H9 (cell line): ENCODE measurements at regions not wholly inside any gene's neighbourhood (a gene's known extent, or its start where the extent isn't known, plus 50 kb on each side); places are given as distances from the start of the nearest gene placed in this dataset.

Experiments used
- DNase-seq: peaks from one replicate; pipeline ENCODE4 v3.0.0-alpha.2; 2017
- H2AFZ ChIP-seq: one replicate; pipeline ENCODE4 v1.6.1; 2013; ENCODE audit warnings: mild to moderate bottlenecking, low read length, control low read depth, moderate library complexity
- H2AK5ac ChIP-seq: 2 replicates; pipeline ENCODE4 v1.6.1; 2013; ENCODE audit warnings: low read length, control low read depth, mixed read lengths; ENCODE audit not compliant: insufficient read length
- H2BK120ac ChIP-seq: one replicate; pipeline ENCODE4 v1.6.1; 2013; ENCODE audit warnings: low read depth, mild to moderate bottlenecking, low read length, control low read depth, inconsistent platforms; ENCODE audit not compliant: poor library complexity, severe bottlenecking
- H2BK12ac ChIP-seq: 2 replicates; pipeline ENCODE4 v1.6.1; 2013; ENCODE audit warnings: low read length, control low read depth, mixed read lengths, low read depth; ENCODE audit not compliant: insufficient read length
- H2BK15ac ChIP-seq: 2 replicates; pipeline ENCODE4 v1.6.1; 2013; ENCODE audit warnings: low read depth, low read length, control low read depth
- H2BK20ac ChIP-seq: one replicate; pipeline ENCODE4 v1.6.1; 2013; ENCODE audit warnings: low read depth, mild to moderate bottlenecking, low read length, control low read depth, inconsistent platforms; ENCODE audit not compliant: poor library complexity, severe bottlenecking
- H2BK5ac ChIP-seq: 2 replicates; pipeline ENCODE4 v1.6.1; 2013; ENCODE audit warnings: low read length, control low read depth, mixed read lengths; ENCODE audit not compliant: insufficient read length
- H3K14ac ChIP-seq: 2 replicates; pipeline ENCODE4 v1.6.1; 2013; ENCODE audit warnings: low read length, control low read depth; ENCODE audit not compliant: insufficient read depth
- H3K18ac ChIP-seq: 2 replicates; pipeline ENCODE4 v1.6.1; 2013; ENCODE audit warnings: low read depth, mild to moderate bottlenecking, mixed read lengths, low read length, control low read depth; ENCODE audit not compliant: insufficient read length
- H3K23ac ChIP-seq: 2 replicates; pipeline ENCODE4 v1.6.1; 2013; ENCODE audit warnings: low read length, control low read depth, mixed read lengths, low read depth; ENCODE audit not compliant: insufficient read length
- H3K23me2 ChIP-seq: 2 replicates; pipeline ENCODE4 v1.6.1; 2013; ENCODE audit warnings: low read depth, mild to moderate bottlenecking, mixed read lengths, low read length, control low read depth; ENCODE audit not compliant: insufficient read length, poor library complexity, severe bottlenecking
- H3K27ac ChIP-seq: 2 replicates; pipeline ENCODE4 v1.5.1; 2013; ENCODE audit warnings: low read length, control low read depth, mixed read lengths, low read depth; ENCODE audit not compliant: insufficient read length
- H3K27me3 ChIP-seq: 2 replicates; pipeline ENCODE4 v1.6.1; 2013; ENCODE audit warnings: low read length, control low read depth, inconsistent platforms; ENCODE audit not compliant: insufficient read depth
- H3K4ac ChIP-seq: 2 replicates; pipeline ENCODE4 v1.6.1; 2013; ENCODE audit warnings: low read depth, mild to moderate bottlenecking, control low read depth, inconsistent platforms, low read length, moderate library complexity
- H3K4me1 ChIP-seq: 2 replicates; pipeline ENCODE4 v1.6.1; 2013; ENCODE audit warnings: low read length, control low read depth, inconsistent platforms; ENCODE audit not compliant: insufficient read depth
- H3K4me2 ChIP-seq: 2 replicates; pipeline ENCODE4 v1.6.1; 2013; ENCODE audit warnings: low read length, control low read depth, mixed read lengths; ENCODE audit not compliant: insufficient read length, insufficient read depth
- H3K56ac ChIP-seq: 2 replicates; pipeline ENCODE4 v1.6.1; 2013; ENCODE audit warnings: low read depth, mild to moderate bottlenecking, mixed read lengths, low read length, control low read depth; ENCODE audit not compliant: insufficient read length
- H3K79me1 ChIP-seq: 2 replicates; pipeline ENCODE4 v1.6.1; 2013; ENCODE audit warnings: low read depth, mild to moderate bottlenecking, moderate library complexity, low read length, control low read depth, inconsistent platforms; ENCODE audit not compliant: insufficient read depth, poor library complexity, severe bottlenecking
- H3K79me2 ChIP-seq: 2 replicates; pipeline ENCODE4 v1.6.1; 2013; ENCODE audit warnings: low read length, control low read depth, inconsistent platforms; ENCODE audit not compliant: insufficient read depth
- H3K9ac ChIP-seq: 2 replicates; pipeline ENCODE4 v1.6.1; 2013; ENCODE audit warnings: low read length, control low read depth, mixed read lengths; ENCODE audit not compliant: insufficient read length; ENCODE audit errors: extremely low read depth
- H3K9me3 ChIP-seq: one replicate; pipeline ENCODE4 v1.6.1; 2013; ENCODE audit warnings: low read depth, low read length, inconsistent platforms; ENCODE audit not compliant: control insufficient read depth
- H3T11ph ChIP-seq: one replicate; pipeline ENCODE4 v1.6.1; 2013; ENCODE audit warnings: mild to moderate bottlenecking, low read length, control low read depth, inconsistent platforms
- H4K20me1 ChIP-seq: one replicate; pipeline ENCODE4 v1.6.1; 2013; ENCODE audit not compliant: control insufficient read depth, insufficient read length, insufficient read depth
- H4K5ac ChIP-seq: 2 replicates; pipeline ENCODE4 v1.6.1; 2013; ENCODE audit warnings: low read depth, mild to moderate bottlenecking, mixed read lengths, low read length, control low read depth; ENCODE audit not compliant: insufficient read length
- H4K8ac ChIP-seq: replicated peaks from 2 replicates; pipeline ENCODE4 v1.6.1; 2013; ENCODE audit warnings: low read length, control low read depth, mixed read lengths, low read depth; ENCODE audit not compliant: insufficient read length
- H4K91ac ChIP-seq: 2 replicates; pipeline ENCODE4 v1.6.1; 2013; ENCODE audit warnings: low read depth, mild to moderate bottlenecking, moderate library complexity, mixed read lengths, low read length, control low read depth; ENCODE audit not compliant: insufficient read length
- H3K27ac Mint-ChIP-seq, 3 experiments: 2 replicates in 2 of 3; 3 replicates in 1 of 3; pipeline ENCODE4 v1.8.0; 2020 to 2021; ENCODE audit warnings: mixed read lengths in 3 of 3, mild to moderate bottlenecking in 1 of 3, moderate library complexity in 1 of 3
- H3K27me3 Mint-ChIP-seq: 2 replicates; pipeline ENCODE4 v1.8.0; 2021; ENCODE audit warnings: low read depth, mild to moderate bottlenecking, moderate library complexity, mixed read lengths
- H3K36me3 Mint-ChIP-seq, 3 experiments: 2 replicates in 2 of 3; 3 replicates in 1 of 3; pipeline ENCODE4 v1.8.0; 2020 to 2021; ENCODE audit warnings: low read depth in 3 of 3, mixed read lengths in 3 of 3; ENCODE audit not compliant: insufficient read depth in 1 of 3
- H3K4me1 Mint-ChIP-seq, 2 experiments: 2 replicates each; pipeline ENCODE4 v1.8.0; 2020; ENCODE audit warnings: mixed read lengths in 2 of 2
- H3K4me3 Mint-ChIP-seq, 2 experiments: 2 replicates in 1 of 2; 3 replicates in 1 of 2; pipeline ENCODE4 v1.8.0; 2020 to 2021; ENCODE audit warnings: mild to moderate bottlenecking in 2 of 2, mixed read lengths in 2 of 2, moderate library complexity in 1 of 2
- H3K9me3 Mint-ChIP-seq, 2 experiments: 2 replicates in 1 of 2; 3 replicates in 1 of 2; pipeline ENCODE4 v1.8.0; 2020; ENCODE audit warnings: mild to moderate bottlenecking in 2 of 2, mixed read lengths in 2 of 2, moderate library complexity in 1 of 2
- WGBS: extraction: QIAGEN DNeasy Blood & Tissue Kit; methylation state at CpG from one replicate; pipeline ENCODE4 v1.1.7; 2013; ENCODE audit warnings: missing lambda C conversion rate, low lambda C conversion rate, mixed read lengths; ENCODE audit not compliant: insufficient read length; ENCODE audit errors: extremely low coverage; 5-methylcytosine and 5-hydroxymethylcytosine counted together
- TF ChIP-seq, protein P1 (sequence below): fragments of 200-600 bp; sonication (generic); conservative IDR thresholded peaks from 3 replicates; pipeline ENCODE4 v1.8.0; 2021; ENCODE audit warnings: antibody characterized with exemption, mild to moderate bottlenecking

DNA sequence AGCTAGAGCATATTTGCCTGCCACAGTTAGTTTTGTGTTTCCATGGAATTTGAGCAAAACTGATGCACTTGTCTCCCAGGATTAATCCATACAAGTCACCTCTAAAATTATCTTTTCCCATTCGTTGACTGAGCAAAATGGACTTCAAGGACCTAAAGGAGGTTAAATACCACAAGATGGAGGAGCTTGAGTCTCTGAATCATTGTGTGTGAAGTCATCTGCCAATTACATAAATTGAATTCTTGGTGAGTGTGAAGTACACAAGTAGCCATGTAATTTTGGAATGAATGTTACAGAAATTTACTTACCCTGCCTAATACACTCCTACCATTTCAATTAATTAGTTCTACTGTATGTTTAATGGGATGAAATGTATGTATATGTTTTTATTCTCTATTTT, 501.7 kb upstream of the POT1 start:
- no peak overlapping the region for H2BK120ac ChIP-seq
- H3K27me3 ChIP-seq, result no peaks in the 10 kb centered on the region
- no peak overlapping the region for H3K27ac ChIP-seq
- no peak overlapping the region for H4K8ac ChIP-seq
- H3T11ph ChIP-seq, result no peak overlapping the region
- TF ChIP-seq, protein P1, sequence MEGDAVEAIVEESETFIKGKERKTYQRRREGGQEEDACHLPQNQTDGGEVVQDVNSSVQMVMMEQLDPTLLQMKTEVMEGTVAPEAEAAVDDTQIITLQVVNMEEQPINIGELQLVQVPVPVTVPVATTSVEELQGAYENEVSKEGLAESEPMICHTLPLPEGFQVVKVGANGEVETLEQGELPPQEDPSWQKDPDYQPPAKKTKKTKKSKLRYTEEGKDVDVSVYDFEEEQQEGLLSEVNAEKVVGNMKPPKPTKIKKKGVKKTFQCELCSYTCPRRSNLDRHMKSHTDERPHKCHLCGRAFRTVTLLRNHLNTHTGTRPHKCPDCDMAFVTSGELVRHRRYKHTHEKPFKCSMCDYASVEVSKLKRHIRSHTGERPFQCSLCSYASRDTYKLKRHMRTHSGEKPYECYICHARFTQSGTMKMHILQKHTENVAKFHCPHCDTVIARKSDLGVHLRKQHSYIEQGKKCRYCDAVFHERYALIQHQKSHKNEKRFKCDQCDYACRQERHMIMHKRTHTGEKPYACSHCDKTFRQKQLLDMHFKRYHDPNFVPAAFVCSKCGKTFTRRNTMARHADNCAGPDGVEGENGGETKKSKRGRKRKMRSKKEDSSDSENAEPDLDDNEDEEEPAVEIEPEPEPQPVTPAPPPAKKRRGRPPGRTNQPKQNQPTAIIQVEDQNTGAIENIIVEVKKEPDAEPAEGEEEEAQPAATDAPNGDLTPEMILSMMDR, result no peak
- H2AK5ac ChIP-seq, result no peak overlapping the region
- H4K91ac ChIP-seq, result no peak overlapping the region
- WGBS, result no CpG with 5 or more reads among the region's 1 CpG
- no peak overlapping the region for H3K4me3 Mint-ChIP-seq
- no peaks in the 10 kb centered on the region; the same call in 1 of the 2 replicates for H3K4me1 ChIP-seq
- no peaks in the 10 kb centered on the region for H3K27me3 Mint-ChIP-seq
- no peak overlapping the region for H4K5ac ChIP-seq
- H3K23me2 ChIP-seq, result no peaks in the 10 kb centered on the region
- H3K79me2 ChIP-seq, result no peaks in the 10 kb centered on the region
- no peak overlapping the region for H3K4me2 ChIP-seq
- H3K79me1 ChIP-seq, result no peaks in the 10 kb centered on the region
- no peak overlapping the region for H2BK15ac ChIP-seq
- H3K9me3 ChIP-seq, result no peaks in the 10 kb centered on the region
- no peak overlapping the region for H3K23ac ChIP-seq
- no peaks in the 10 kb centered on the region for H3K36me3 Mint-ChIP-seq
- H3K14ac ChIP-seq, result no peak overlapping the region
- no peak overlapping the region for H2BK20ac ChIP-seq
- H2BK12ac ChIP-seq, result no peak overlapping the region
- no peaks in the 10 kb centered on the region for H4K20me1 ChIP-seq
- no peak overlapping the region for H2BK5ac ChIP-seq
- H3K56ac ChIP-seq, result no peak overlapping the region
- H3K9me3 Mint-ChIP-seq, result no peaks in the 10 kb centered on the region
- DNase-seq, result no peak
- H3K27ac Mint-ChIP-seq, result no peak overlapping the region
- no peak overlapping the region for H3K9ac ChIP-seq
- H3K4me1 Mint-ChIP-seq, result peaks cover 0 to 5% of the 10 kb centered on the region in 2 experiments; a peak in 2 of 4 replicates
- no peak overlapping the region for H3K4ac ChIP-seq
- H2AFZ ChIP-seq, result no peak overlapping the region
- H3K18ac ChIP-seq, result no peak overlapping the region
